Stimulated activated naive CD8-positive, alpha-beta T cell treated with anti-CD3 and anti-CD28 coated beads, Interleukin-15, Interleukin-2, amounts not matched to agents 100 U/mL and 50 U/mL, for 24 hours (primary cell): ENCODE measurements at regions not wholly inside any gene's neighbourhood (a gene's known extent, or its start where the extent isn't known, plus 50 kb on each side); places are given as distances from the start of the nearest gene placed in this dataset.

Experiments
- ATAC-seq: fragments of 150-1000 bp; cut with Tn5 transposase; one replicate; pipeline ENCODE4 v1.10.0; 2021
- DNase-seq: peaks from one replicate; pipeline ENCODE4 v3.0.0; 2021

GRCh38 chr16:85309656-85310587, 197.7 kb upstream of the CIBAR2 start:
- no peak for ATAC-seq

DNA sequence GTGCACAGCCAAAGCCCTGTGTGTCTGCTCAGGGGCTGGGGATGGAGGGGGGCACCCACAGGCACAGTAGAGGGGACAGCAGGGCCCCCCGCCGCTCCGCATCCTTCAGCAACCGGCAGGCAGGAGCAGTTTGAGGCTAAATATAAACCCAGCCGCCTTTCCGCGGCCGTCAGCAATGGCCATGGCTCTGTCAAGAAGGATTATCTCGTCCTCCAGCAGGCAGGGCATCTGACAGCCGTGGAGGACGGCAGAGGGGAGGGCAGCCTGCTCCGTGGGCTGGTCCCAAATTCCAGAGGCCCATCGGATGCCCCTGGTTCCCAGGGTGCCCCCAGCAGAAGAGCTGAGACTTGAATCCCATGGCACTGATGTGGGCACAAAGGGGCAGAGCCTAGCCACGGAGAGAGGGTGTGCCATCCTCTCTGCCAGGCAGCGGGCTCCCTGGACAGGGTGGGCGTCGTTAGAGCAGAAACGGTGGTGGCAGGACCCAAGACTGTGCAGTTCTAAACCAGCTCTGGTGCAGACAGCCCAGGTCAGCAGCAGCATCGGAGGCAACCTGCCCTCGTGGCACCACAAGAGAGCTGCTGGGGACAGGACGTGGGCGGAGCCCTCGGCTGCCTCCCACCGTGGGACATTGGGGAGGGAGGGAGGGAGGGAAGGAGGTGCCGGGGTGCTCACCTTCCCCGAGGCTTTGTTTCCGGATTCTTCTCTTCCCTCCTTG, 198.8 kb upstream of the CIBAR2 start:
- DNase-seq, result no peak

More at GRCh38 chr16:85309656-85310587, 197.7 kb upstream of the CIBAR2 start:
- DNase-seq, result peak; percentile 30

DNA sequence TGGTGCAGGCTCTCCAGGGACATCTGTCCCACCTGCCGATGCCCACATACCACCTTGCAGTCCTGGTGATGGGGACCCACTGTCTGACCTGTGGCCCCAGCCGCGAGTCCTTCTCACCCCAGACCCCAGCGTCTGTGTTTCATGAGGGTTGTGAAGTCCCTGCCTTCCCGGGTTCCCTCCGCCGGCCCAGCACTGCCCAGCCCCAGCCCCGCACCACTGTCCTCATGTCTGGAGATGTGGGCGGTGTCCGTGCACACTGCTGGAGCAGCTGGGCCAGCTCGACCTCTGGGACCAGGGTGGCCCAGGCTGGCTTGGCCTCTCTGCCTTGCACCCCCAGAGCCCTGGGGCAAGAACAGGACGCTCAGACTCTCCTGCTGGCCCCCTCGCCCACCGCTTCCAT, 199.5 kb upstream of the CIBAR2 start:
- DNase-seq (no peak), ATAC-seq (no peak)

More for the DNA sequence above, 198.8 kb upstream of the CIBAR2 start:
- ATAC-seq, result peak; percentile 22

GRCh38 chr16:85312174-85312573, 199.9 kb upstream of the CIBAR2 start:
- DNase-seq, result no peak
- no peak for ATAC-seq

DNA sequence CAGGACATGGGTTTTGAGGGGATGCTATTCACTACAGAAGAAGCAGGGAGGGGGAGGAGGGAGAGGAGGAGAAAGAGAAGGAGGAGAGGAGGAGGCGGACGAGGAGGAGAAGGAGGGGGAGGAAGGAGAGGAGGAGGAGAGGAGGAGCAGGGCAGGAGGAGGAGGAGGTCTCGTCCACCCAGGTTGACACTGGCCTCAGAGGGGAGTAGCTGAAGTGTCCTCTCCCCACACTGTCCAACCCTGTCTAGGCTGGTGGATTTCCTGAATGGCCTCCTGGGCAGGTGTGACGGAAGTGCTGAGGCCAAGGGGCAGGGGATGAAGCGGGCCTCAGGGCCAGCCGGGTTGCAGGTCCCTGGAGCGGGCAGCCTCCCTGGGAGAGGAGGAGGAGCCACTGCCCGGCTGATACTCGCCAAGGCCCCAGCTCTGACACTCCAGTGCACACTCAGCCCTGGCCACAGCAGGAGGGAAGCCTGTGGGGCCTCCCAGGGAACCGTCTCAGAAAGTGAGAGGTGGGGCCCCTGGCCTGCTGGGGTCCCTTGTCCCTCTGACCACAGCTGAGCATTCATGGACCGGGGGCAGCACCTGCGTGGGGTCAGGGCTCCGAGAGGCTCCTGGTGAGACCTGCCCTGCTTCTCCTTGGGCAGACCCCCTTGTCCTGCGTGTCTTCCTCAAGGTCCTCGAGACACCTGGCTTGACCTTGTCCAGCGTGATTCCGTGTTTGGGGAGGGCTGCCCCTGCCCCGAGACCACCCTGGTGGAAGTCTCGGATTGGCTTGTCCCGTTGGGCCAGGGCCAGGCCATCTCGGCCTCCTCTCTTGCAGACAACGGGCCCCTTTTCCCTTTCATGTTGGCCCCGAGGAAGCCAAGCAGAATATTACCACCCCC, 200.6 kb upstream of the CIBAR2 start:
- ATAC-seq, result no peak
- DNase-seq, result no peak

DNA sequence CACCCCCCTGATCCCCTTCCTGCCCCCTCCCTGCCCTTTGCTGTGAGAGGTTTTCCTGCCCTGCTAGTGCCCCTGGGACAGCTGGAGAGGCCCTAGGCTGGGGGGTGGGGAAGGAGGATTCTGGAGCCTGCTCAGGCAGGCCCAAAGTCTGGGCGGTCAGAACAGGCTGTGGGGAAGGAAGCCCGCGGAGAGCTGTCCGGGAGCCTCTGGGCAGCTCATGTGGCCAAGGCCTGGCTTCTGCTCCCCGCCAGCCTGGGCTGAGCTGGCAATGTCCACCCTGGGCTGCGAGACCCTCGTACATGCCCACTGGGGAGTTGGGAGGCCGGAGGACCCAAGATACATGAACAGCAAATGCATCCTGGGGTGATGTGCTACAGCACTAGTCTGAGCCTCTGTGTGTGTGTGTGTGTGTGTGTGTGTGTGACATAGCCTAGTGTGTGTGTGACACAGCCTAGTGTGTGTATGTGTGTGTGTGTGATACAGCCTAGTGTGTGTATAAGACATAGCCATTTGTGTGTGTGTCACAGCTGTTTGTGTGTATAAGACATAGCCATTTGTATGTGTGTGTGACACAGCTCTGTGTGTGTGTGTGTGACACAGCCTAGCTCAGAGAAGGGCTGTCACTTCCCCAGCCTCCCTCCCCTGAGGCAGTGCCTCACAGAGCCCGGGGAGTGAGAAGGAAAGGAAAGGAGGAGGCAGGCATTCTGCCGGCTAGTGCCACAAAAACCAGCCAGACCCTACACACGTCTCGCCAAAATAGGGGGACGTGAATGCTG, 201.4 kb upstream of the CIBAR2 start:
- no peak for ATAC-seq
- no peak for DNase-seq

GRCh38 chr16:85314512-85314971, 202.3 kb upstream of the CIBAR2 start:
- DNase-seq (no peak), ATAC-seq (no peak)

DNA sequence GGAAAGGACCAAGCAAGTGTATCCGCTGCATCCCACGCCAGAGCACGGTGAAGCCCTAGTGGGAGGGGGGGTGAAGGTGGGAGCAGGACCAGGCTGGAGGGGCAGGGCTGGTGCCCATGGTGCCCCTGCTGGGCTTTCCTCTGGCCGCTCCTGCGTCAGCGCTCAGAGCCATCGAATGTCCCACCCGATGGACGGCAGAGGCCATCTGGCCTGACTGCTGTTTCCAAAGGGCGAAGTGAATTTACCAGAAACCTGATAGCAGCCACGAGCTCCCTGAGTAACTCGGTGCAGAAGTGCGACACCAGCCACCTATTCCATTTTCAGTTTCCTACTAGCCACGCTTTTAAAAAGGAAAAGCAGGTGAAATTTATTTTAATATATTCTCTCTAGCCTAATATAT, 203.6 kb upstream of the CIBAR2 start:
- ATAC-seq, result no peak
- DNase-seq, result no peak

DNA sequence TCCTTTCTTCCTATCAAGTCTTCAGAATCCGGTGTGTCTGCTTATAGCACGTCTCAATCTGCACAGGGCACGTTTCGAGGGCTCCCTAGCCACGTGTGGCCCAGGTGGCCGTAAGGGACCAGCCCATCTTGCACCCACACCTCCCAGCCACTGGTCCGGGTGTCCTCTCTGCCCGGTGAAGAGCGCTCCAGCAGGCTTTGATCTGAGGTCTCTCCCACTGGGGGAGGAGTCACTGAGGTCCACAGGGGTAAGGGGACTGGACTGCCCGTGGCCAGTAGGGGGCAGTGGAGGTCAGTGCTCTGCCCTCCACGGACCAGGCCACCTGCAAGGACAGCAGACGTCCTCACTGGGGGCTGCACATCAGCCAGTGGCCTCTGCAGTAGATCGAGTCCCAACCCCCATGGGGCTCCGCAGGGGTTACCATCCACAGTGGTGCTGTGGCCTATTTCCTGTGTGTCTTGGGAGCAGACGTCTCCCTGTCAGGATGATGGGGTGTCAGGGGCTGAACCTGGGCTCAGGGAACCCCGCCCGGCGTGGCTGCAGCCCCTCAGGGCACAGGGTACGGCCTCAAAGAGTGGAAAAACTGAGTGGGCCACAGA, 204.1 kb upstream of the CIBAR2 start:
- DNase-seq (peak; percentile 73), ATAC-seq (peak; percentile 74)

DNA sequence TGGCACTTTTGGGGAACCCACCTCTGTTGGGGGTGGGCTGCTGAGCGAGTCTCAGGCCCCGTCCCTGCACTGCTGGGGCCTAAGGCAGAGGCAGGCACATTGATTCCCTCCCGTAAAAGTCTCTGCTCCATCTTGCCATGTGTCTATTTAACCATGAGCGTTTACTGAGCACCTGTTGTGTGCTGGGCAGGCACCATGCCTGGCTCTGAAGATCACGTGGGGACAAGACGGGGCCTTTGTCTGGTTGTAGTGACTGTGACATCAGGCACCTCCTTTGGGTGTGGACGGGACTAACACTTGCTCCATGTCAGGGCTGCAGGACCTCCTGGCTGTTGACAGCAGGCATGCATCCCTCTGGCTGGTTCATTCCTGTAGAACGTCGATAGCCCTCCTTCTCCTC, 204.7 kb upstream of the CIBAR2 start:
- ATAC-seq (no peak), DNase-seq (no peak)

GRCh38 chr16:85317704-85318103, 205.4 kb upstream of the CIBAR2 start:
- ATAC-seq (no peak), DNase-seq (no peak)

DNA sequence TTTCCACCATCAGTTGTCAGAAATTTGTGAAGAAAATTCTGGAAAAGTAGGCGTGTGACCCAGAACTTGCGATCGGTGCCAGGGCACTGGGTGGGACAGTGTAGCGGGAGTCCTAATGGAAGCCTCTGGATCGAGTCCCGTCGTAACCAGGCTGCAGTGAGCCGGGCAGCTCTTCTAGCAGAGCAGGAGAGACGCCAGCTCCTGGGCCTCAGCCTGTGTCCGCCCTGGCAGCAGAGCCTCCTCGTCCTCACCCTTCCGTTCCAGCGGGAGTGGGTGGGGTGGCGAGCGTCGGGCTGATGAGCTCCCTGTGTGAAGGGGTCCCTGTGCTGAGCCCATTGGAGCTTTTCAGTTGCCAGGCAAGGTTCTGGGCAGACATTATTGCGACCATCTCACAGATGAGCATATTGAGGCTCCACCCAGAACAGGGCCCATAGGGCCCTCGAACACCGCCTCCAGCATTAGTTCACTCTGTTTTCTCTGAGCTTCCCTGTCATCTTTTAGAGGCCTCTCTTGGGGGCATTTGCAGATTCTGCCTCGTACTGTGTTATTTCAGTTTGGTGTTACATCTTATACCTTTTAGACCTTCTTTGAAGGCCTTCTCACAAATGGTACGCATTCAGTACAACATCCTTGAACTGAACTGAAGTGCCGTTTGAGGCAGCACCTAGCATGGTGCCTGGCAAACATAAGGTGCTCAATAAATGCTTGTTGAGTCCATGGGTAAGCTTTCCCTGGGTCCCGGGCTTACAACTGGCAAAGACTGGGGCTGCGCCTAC, 207.1 kb upstream of the CIBAR2 start:
- no peak for DNase-seq
- no peak for ATAC-seq

DNA sequence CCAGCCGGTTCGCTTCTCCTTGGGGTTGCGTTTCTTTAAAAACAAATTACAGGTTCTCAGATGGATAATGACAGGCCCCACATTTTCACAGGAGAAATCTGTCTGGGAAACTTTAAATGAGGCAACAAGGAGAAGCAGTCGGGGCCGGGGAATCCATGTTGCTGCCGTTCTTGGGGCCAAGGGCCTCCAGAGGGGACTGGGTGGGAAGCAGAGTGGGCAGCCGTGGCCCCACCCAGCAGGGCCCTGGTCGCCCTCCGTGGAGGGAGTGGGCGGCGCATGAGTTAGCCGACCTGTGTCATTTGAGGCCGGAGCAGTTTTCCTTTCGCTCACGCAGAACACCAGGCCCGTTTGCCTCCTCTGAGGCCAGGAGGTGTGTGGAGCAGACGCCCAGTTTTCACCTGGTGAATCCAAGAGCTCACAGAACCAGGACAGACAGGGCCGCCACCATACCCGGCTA, 207.7 kb upstream of the CIBAR2 start:
- no peak for ATAC-seq
- no peak for DNase-seq

DNA sequence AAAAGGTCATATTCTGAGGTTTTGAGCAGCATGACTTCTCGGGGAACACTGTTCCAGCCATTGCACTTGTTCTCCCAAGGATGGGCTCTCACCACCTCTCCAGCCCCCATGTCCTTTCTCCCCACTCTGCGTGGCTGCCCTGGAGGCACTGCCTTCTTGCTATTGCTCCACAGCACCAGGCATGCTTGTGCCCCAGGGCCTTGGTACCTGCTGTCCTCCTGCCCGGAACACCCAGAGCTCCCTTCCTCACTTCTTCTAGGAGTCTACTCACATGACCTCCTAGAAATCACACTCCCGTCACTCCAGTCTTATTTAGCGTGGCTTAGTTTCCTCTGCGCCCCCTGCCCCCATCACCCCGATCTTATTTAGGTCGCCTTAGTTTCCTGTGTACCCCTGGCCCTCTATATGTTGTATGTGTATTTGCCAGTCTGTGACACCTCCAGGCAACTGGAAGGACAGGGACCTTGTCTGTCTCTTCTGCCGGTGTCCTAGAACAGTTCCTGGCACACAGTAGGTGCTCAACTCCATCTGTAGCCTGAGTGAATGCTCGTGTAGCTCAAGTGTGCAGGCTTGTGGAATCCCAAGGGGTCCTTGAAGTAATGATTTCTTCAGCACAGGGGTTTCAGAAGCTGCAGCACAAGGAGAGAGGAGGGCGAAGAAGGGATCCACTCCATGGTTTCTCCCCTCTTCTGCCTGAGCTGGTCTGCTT, 208.6 kb upstream of the CIBAR2 start:
- ATAC-seq (no peak), DNase-seq (no peak)

- DNase-seq, result no peak
- ATAC-seq, result no peak
Measured at GRCh38 chr16:85321509-85322271, 209.4 kb upstream of the CIBAR2 start.

DNA sequence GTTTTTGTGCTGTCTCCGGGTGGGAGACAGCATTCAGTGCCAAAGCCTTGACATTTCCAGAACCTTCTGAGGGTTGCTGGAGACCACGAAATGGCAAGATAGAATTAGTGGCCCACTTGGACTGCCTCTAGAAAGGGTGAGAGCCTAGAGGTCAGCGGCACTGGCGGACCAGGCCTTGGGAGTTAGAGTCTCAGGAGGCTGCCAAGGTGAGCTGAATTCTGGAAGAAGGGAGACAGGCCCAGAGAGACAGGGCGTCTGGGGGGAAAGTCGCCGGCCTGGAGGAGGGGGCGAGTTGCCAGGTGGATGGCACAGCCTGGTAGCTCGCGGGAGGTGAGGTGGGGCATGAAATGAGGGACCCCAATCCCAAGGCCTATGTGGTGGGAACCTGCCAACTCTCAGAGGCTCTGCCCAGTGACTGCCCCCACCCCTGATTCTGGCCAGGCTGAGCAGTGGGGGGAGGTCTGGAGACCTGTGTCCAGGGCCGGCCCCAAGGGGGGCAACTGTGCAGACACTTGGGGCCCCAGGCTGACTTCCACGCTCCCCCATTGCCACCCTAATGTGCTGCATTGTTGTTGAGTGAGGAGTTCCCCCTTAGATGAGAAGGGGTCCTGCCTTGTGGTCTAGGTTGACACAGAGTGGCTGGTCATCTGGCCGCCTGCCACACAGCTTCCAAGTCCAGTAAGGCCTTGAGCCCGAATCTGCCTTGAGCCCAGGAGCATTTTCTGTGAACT, 211.1 kb upstream of the CIBAR2 start:
- ATAC-seq (no peak), DNase-seq (no peak)

- ATAC-seq, result no peak
- DNase-seq, result no peak
Measured at GRCh38 chr16:85323961-85324253, 211.6 kb upstream of the CIBAR2 start.

DNA sequence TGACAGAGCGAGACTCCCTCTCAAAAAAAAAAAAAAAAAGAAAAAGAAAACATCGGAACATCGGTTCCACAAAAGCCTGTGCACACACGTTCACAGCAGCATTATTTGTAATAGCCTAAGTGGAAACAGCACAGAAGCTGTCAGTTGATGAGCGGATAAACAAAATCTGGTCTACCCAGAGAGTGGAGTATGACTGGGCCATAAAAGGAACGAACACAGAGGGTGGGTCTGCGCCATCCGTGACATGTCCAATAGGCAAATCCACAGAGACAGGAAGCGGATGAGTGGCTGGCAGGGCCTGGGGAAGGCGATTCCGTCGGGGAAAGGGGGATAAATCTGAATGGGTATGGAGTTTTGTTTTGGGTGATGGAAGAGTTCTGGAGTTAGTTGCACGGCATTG, 212.2 kb upstream of the CIBAR2 start:
- DNase-seq, result no peak
- no peak for ATAC-seq
